IMR-90 (cell line): ENCODE measurements at regions not wholly inside any gene's neighbourhood (a gene's known extent, or its start where the extent isn't known, plus 50 kb on each side); places are given as distances from the start of the nearest gene placed in this dataset.
A peak's percentile ranks its signal among the peaks of the same experiment; 100 is the strongest.

Experiments used
- ATAC-seq: fragments of 200-7000 bp; cut with Tn5 transposase; 2 replicates; pipeline ENCODE4 v1.9.1; 2020; ENCODE audit warnings: low read depth, mild to moderate bottlenecking, moderate library complexity
- BruUV-seq: library from RNA; stranded (reverse); fragments of 400-500 nt; replicated peaks from 2 replicates; lab custom pipeline; 2021; lab: Mats Ljungman, UMichigan
- CTCF ChIA-PET: fragments of 300-600 bp; formaldehyde crosslinking; extraction: SDS; loops from one replicate; lab custom pipeline; 2021; ENCODE audit warnings: antibody characterized with exemption; lab: Yijun Ruan, JAX
- POLR2A ChIA-PET: fragments of 300-600 bp; sonication (Branson Sonifier 250); formaldehyde crosslinking; loops from one replicate; lab custom pipeline; 2022; ENCODE audit warnings: antibody characterized with exemption; ENCODE audit not compliant: unreplicated experiment; lab: Charles Lee
- DNase-seq: peaks from one replicate; pipeline ENCODE4 v3.0.0; 2013
- H2AFZ ChIP-seq: replicated peaks from 2 replicates; pipeline ENCODE3; 2013; ENCODE audit warnings: low read length, mild to moderate bottlenecking; ENCODE audit not compliant: poor library complexity
- H2AK5ac ChIP-seq: 2 replicates; pipeline ENCODE4 v1.6.1; 2013; ENCODE audit warnings: low read depth, low read length, inconsistent platforms
- H2AK9ac ChIP-seq: replicated peaks from 2 replicates; pipeline ENCODE3; 2013; ENCODE audit warnings: mild to moderate bottlenecking, low read depth, low read length, moderate library complexity; ENCODE audit not compliant: poor library complexity
- H2BK120ac ChIP-seq: 2 replicates; pipeline ENCODE4 v1.6.1; 2013; ENCODE audit warnings: low read depth, low read length, inconsistent platforms
- H2BK15ac ChIP-seq: 3 replicates; pipeline ENCODE4 v1.6.1; 2013; ENCODE audit warnings: low read depth, low read length, inconsistent platforms
- H2BK20ac ChIP-seq: 2 replicates; pipeline ENCODE4 v1.6.1; 2013; ENCODE audit warnings: low read depth, mild to moderate bottlenecking, inconsistent platforms, low read length, moderate library complexity
- H2BK5ac ChIP-seq: 2 replicates; pipeline ENCODE4 v1.6.1; 2013; ENCODE audit warnings: mild to moderate bottlenecking, low read depth, low read length, inconsistent platforms; ENCODE audit not compliant: poor library complexity, severe bottlenecking
- H3K14ac ChIP-seq: replicated peaks from 2 replicates; pipeline ENCODE4 v1.6.1; 2013; ENCODE audit warnings: low read depth, low read length, inconsistent platforms
- H3K18ac ChIP-seq: 2 replicates; pipeline ENCODE4 v1.6.1; 2013; ENCODE audit warnings: low read depth, low read length, control low read depth
- H3K23ac ChIP-seq: 2 replicates; pipeline ENCODE4 v1.6.1; 2013; ENCODE audit warnings: low read depth, low read length, inconsistent platforms
- H3K27ac ChIP-seq: 2 replicates; pipeline ENCODE4 v1.5.1; 2013; ENCODE audit warnings: mild to moderate bottlenecking, control low read depth, low read length; ENCODE audit not compliant: insufficient read depth
- H3K27me3 ChIP-seq: 2 replicates; pipeline ENCODE4 v1.6.1; 2013; ENCODE audit warnings: low read length; ENCODE audit not compliant: control insufficient read depth, insufficient read depth
- H3K36me3 ChIP-seq: 2 replicates; pipeline ENCODE4 v1.6.1; 2013; ENCODE audit warnings: low read length, mixed read lengths; ENCODE audit not compliant: control insufficient read depth, insufficient read depth
- H3K4ac ChIP-seq: 2 replicates; pipeline ENCODE4 v1.6.1; 2013; ENCODE audit warnings: low read depth, low read length, inconsistent platforms
- H3K4me1 ChIP-seq: 2 replicates; pipeline ENCODE4 v1.6.1; 2013; ENCODE audit warnings: low read length, mixed read lengths; ENCODE audit not compliant: control insufficient read depth, insufficient read depth
- H3K4me2 ChIP-seq: 2 replicates; pipeline ENCODE4 v1.6.1; 2013; ENCODE audit warnings: low read depth, mild to moderate bottlenecking, control low read depth, low read length, moderate library complexity
- H3K4me3 ChIP-seq: 2 replicates; pipeline ENCODE4 v1.5.1; 2013; ENCODE audit warnings: low read depth, mild to moderate bottlenecking, control low read depth, low read length, moderate library complexity; ENCODE audit not compliant: insufficient read depth
- H3K56ac ChIP-seq: 2 replicates; pipeline ENCODE4 v1.6.1; 2013; ENCODE audit warnings: low read length, inconsistent platforms; ENCODE audit not compliant: insufficient read depth; ENCODE audit errors: extremely low read depth
- H3K79me1 ChIP-seq, 2 experiments: 2 replicates each; pipeline ENCODE4 v1.6.1; 2013; ENCODE audit warnings: low read length in 2 of 2, inconsistent platforms in 1 of 2, low read depth in 1 of 2
- H3K9ac ChIP-seq: 2 replicates; pipeline ENCODE4 v1.6.1; 2013; ENCODE audit warnings: low read depth, low read length, control low read depth
- H3K9me1 ChIP-seq: 2 replicates; pipeline ENCODE4 v1.6.1; 2013; ENCODE audit warnings: low read length, inconsistent platforms; ENCODE audit not compliant: insufficient read depth
- H3K9me3 ChIP-seq: 2 replicates; pipeline ENCODE4 v1.6.1; 2013; ENCODE audit warnings: low read length; ENCODE audit not compliant: control insufficient read depth, insufficient read depth
- H4K20me1 ChIP-seq: 2 replicates; pipeline ENCODE4 v1.6.1; 2013; ENCODE audit warnings: low read length, inconsistent platforms; ENCODE audit not compliant: insufficient read depth
- H4K5ac ChIP-seq: 2 replicates; pipeline ENCODE4 v1.6.1; 2013; ENCODE audit warnings: mild to moderate bottlenecking, low read depth, low read length, control low read depth
- H4K8ac ChIP-seq, 2 experiments: 2 replicates each; pipeline ENCODE4 v1.6.1; 2013; ENCODE audit warnings: low read depth in 2 of 2, low read length in 2 of 2, control low read depth in 1 of 2, inconsistent platforms in 1 of 2
- H4K91ac ChIP-seq: 2 replicates; pipeline ENCODE4 v1.6.1; 2013; ENCODE audit warnings: low read depth, low read length, inconsistent platforms; ENCODE audit not compliant: insufficient read depth
- BHLHE40 ChIP-seq: fragments of 150-350 bp; IDR thresholded peaks from 2 replicates; pipeline ENCODE4 v1.6.1; 2016; ENCODE audit warnings: mild to moderate bottlenecking, low read depth, low read length
- CEBPB ChIP-seq: IDR thresholded peaks from 2 replicates; pipeline ENCODE4 v1.6.1; 2012; ENCODE audit warnings: low read depth, low read length, improper control_type of control experiment
- CHD1 ChIP-seq: IDR thresholded peaks from 2 replicates; pipeline ENCODE4 v1.6.1; 2012; ENCODE audit warnings: low read depth, low read length, improper control_type of control experiment
- CTCF ChIP-seq: conservative IDR thresholded peaks from 2 replicates; pipeline ENCODE4 v1.5.1; 2012; ENCODE audit warnings: mild to moderate bottlenecking, low read depth, low read length, improper control_type of control experiment
- FOS ChIP-seq: fragments of 150-350 bp; IDR thresholded peaks from 2 replicates; pipeline ENCODE4 v1.6.1; 2016; ENCODE audit warnings: low read depth, low read length
- MAFK ChIP-seq: IDR thresholded peaks from 2 replicates; pipeline ENCODE4 v1.6.1; 2012; ENCODE audit warnings: low read depth, low read length, improper control_type of control experiment
- MAZ ChIP-seq: IDR thresholded peaks from 2 replicates; pipeline ENCODE4 v1.6.1; 2012; ENCODE audit warnings: low read depth, mild to moderate bottlenecking, low read length, improper control_type of control experiment, moderate library complexity, borderline replicate concordance
- NFE2L2 ChIP-seq: fragments of 150-350 bp; IDR thresholded peaks from 2 replicates; pipeline ENCODE4 v1.6.1; 2016; ENCODE audit warnings: low read depth, mild to moderate bottlenecking, low read length
- POLR2A ChIP-seq: IDR thresholded peaks from 2 replicates; pipeline ENCODE4 v1.6.1; 2012; ENCODE audit warnings: mild to moderate bottlenecking, low read depth, low read length
- RAD21 ChIP-seq: IDR thresholded peaks from 2 replicates; pipeline ENCODE4 v1.6.1; 2012; ENCODE audit warnings: low read length, improper control_type of control experiment
- RCOR1 ChIP-seq: IDR thresholded peaks from 2 replicates; pipeline ENCODE4 v1.6.1; 2012; ENCODE audit warnings: mild to moderate bottlenecking, low read length, improper control_type of control experiment; ENCODE audit not compliant: insufficient replicate concordance
- SMC3 ChIP-seq: fragments of 150-350 bp; IDR thresholded peaks from 2 replicates; pipeline ENCODE4 v1.6.1; 2016; ENCODE audit warnings: low read depth, mild to moderate bottlenecking, antibody characterized with exemption, low read length, moderate library complexity
- WGBS, 2 experiments: methylation state at CpG; one replicate each; pipeline versions ENCODE4 v1.1.5 to v1.1.7; 2013; ENCODE audit warnings: missing lambda C conversion rate in 2 of 2; ENCODE audit not compliant: insufficient read length in 1 of 2; ENCODE audit errors: extremely low coverage in 2 of 2; 5-methylcytosine and 5-hydroxymethylcytosine counted together
- dilution Hi-C: fragments of 300-500 bp; cut with HindIII; formaldehyde crosslinking; loops from one replicate; pipeline ENCODE4 v1.14.3; 2018; ENCODE audit warnings: low sequenced_read_pairs; ENCODE audit not compliant: unreplicated experiment
- in situ Hi-C: fragments of 300-500 bp; cut with MboI; formaldehyde crosslinking; loops from 3 replicates; pipeline ENCODE4 v1.14.3; 2019; ENCODE audit warnings: low sequenced_read_pairs, inconsistent platforms, mixed read lengths
- intact Hi-C: fragments of 100-400 bp; cut with micrococcal nuclease; formaldehyde crosslinking; loops from 2 replicates; pipeline ENCODE4 v1.10.0; 2022
- TF ChIP-seq, protein P1 (sequence below): fragments of 150-350 bp; IDR thresholded peaks from 2 replicates; pipeline ENCODE4 v1.6.1; 2016; ENCODE audit warnings: low read depth, mild to moderate bottlenecking, low read length, moderate library complexity, borderline replicate concordance

- peak overlapping the region; percentile 41; the same call in 1 of the 2 replicates for H3K27ac ChIP-seq
- H3K4me2 ChIP-seq: no peak overlapping the region
- H2BK5ac ChIP-seq: no peak overlapping the region
- peak overlapping the region; percentile 77 for H2BK20ac ChIP-seq
- H2BK120ac ChIP-seq: peak overlapping the region; percentile 82
- no peak overlapping the region for H3K56ac ChIP-seq
- H4K5ac ChIP-seq: peak overlapping the region; percentile 36
- H3K4me1 ChIP-seq: peaks cover 28% of the 10 kb centered on the region
- no TSS peak for BruUV-seq
- no peak overlapping the region for H3K4me3 ChIP-seq
- no peak overlapping the region for H2AFZ ChIP-seq
- WGBS, 2 experiments: no CpG with 5 or more reads among the region's 3 CpGs
- peak overlapping the region; percentile 93; the same call in 1 of the 2 replicates for H2AK5ac ChIP-seq
- ChIA-PET CTCF (no interaction called here), POLR2A (no interaction called here)
- dilution Hi-C loops (no loop called here), in situ Hi-C loops (no loop called here), intact Hi-C loops (loop anchor here (5.0 to 10.0 kb wide), 5 partner anchors 64 to 591 kb away; partner anchors contain the start of gene PDGFRA)
- no peak overlapping the region for H3K23ac ChIP-seq
- no peaks in the 10 kb centered on the region for H3K79me1 ChIP-seq
- DNase-seq (no peak), ATAC-seq (no peak)
- no peaks in the 10 kb centered on the region for H3K27me3 ChIP-seq
- H2BK15ac ChIP-seq: peak overlapping the region; percentile 77; the same call in 2 of the 3 replicates
- no peak for TF ChIP-seq BHLHE40
- TF ChIP-seq CHD1: no peak
- TF ChIP-seq FOS: no peak
- TF ChIP-seq MAZ: no peak
- TF ChIP-seq NFE2L2: no peak
- no peak for TF ChIP-seq CEBPB
- no peak for TF ChIP-seq CTCF
- no peak for TF ChIP-seq RCOR1
- no peak for TF ChIP-seq SMC3
- TF ChIP-seq MAFK: no peak
- no peak for TF ChIP-seq POLR2A
- TF ChIP-seq, protein P1, sequence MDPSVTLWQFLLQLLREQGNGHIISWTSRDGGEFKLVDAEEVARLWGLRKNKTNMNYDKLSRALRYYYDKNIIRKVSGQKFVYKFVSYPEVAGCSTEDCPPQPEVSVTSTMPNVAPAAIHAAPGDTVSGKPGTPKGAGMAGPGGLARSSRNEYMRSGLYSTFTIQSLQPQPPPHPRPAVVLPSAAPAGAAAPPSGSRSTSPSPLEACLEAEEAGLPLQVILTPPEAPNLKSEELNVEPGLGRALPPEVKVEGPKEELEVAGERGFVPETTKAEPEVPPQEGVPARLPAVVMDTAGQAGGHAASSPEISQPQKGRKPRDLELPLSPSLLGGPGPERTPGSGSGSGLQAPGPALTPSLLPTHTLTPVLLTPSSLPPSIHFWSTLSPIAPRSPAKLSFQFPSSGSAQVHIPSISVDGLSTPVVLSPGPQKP: no peak
- TF ChIP-seq RAD21: no peak
- H3K9me3 ChIP-seq: no peaks in the 10 kb centered on the region
- peak overlapping the region; percentile 79 for H4K91ac ChIP-seq
- peak overlapping the region; percentile 98 for H3K18ac ChIP-seq
- peak overlapping the region; percentile 56 for H3K4ac ChIP-seq
- H3K9me1 ChIP-seq: peaks cover 4% of the 10 kb centered on the region; the same call in 1 of the 2 replicates
- H3K14ac ChIP-seq: peak overlapping the region; percentile 74
- no peaks in the 10 kb centered on the region for H4K20me1 ChIP-seq
- no peak overlapping the region for H2AK9ac ChIP-seq
- no peaks in the 10 kb centered on the region for H3K36me3 ChIP-seq
- H4K8ac ChIP-seq: peak overlapping the region; percentile 28 to 66; a peak in 2 of 4 replicates
- H3K9ac ChIP-seq: no peak overlapping the region
Observed at GRCh38 chr4:53788621-53789020, 197.3 kb upstream of the LNX1 start.
